Left ventricle myocardium inferior (tissue), 1 donor: ENCODE measurements at regions not wholly inside any gene's neighbourhood (a gene's known extent, or its start where the extent isn't known, plus 50 kb on each side); places are given as distances from the start of the nearest gene placed in this dataset.

Source experiments
- DNase-seq: peaks from one replicate; pipeline ENCODE4 v3.0.0-alpha.2; 2020
- H3K27ac ChIP-seq: fragments of 200-600 bp; replicated peaks from 2 replicates; pipeline ENCODE4 v1.8.0; 2021
- H3K27me3 ChIP-seq: fragments of 200-600 bp; 2 replicates; pipeline ENCODE4 v1.8.0; 2021; ENCODE audit warnings: low read depth
- H3K36me3 ChIP-seq: fragments of 200-600 bp; 2 replicates; pipeline ENCODE4 v1.8.0; 2021
- H3K4me1 ChIP-seq: fragments of 200-600 bp; 2 replicates; pipeline ENCODE4 v1.8.0; 2021
- H3K4me3 ChIP-seq: fragments of 200-600 bp; 2 replicates; pipeline ENCODE4 v1.8.0; 2021; ENCODE audit warnings: mild to moderate bottlenecking, moderate library complexity
- H3K9me3 ChIP-seq: fragments of 200-600 bp; replicated peaks from 2 replicates; pipeline ENCODE4 v1.8.0; 2021
- intact Hi-C: fragments of 100-400 bp; cut with micrococcal nuclease; formaldehyde crosslinking; loops from one replicate; pipeline ENCODE4 v1.11.0; 2022
- TF ChIP-seq, protein P1 (sequence below): fragments of 200-600 bp; IDR thresholded peaks from 2 replicates; pipeline ENCODE4 v1.8.0; 2021; ENCODE audit warnings: antibody characterized with exemption, mild to moderate bottlenecking, borderline replicate concordance
- donor health status: DM: no; HTN: yes; CAD: no; lungs with severe emphysema.

DNA sequence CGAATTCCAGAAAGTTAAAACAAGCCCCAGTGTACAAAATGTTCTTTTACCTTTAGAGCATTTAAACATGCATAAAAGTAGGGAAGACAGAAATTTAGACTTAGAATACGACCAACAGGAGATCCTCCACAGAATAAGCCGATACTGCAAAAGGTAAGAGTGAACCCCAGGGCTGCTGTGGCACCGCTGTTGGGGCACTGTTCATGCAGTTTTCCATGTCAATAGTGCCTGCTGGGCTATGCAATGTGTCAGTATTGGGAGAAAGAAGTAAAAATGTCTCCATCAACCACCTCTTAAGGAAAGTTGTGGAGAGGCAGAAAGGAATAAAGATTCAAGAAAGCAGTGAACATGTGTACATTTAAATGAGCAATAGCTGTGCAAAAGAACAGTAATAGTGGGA, 326.5 kb upstream of the SEMA3C start:
- Histone ChIP-seq H3K27ac (no peak overlapping the region), H3K27me3 (no peaks in the 10 kb centered on the region), H3K4me3 (no peak overlapping the region), H3K36me3 (no peaks in the 10 kb centered on the region), H3K9me3 (no peaks in the 10 kb centered on the region), H3K4me1 (no peaks in the 10 kb centered on the region)
- no peak for DNase-seq
- TF ChIP-seq, protein P1, sequence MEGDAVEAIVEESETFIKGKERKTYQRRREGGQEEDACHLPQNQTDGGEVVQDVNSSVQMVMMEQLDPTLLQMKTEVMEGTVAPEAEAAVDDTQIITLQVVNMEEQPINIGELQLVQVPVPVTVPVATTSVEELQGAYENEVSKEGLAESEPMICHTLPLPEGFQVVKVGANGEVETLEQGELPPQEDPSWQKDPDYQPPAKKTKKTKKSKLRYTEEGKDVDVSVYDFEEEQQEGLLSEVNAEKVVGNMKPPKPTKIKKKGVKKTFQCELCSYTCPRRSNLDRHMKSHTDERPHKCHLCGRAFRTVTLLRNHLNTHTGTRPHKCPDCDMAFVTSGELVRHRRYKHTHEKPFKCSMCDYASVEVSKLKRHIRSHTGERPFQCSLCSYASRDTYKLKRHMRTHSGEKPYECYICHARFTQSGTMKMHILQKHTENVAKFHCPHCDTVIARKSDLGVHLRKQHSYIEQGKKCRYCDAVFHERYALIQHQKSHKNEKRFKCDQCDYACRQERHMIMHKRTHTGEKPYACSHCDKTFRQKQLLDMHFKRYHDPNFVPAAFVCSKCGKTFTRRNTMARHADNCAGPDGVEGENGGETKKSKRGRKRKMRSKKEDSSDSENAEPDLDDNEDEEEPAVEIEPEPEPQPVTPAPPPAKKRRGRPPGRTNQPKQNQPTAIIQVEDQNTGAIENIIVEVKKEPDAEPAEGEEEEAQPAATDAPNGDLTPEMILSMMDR, result no peak
- intact Hi-C loops, result no loop called here

DNA sequence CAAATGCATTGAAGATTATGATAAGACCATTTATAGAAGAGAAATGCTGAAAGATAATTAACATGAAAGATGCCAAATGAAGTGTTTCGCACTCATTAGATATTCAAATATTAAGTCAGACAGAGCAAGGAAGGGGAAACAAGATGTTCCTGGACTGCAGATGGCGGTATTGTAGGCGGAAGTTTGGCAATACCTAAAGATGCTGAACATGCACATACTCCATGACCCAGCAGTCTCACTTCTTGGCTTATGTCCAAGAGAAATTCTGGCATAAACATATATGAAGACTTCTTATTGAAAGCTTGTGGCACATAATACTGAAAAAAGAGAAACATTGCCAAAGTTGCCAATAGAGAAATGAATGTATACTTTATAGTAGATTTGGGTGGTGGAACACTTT, 325.4 kb upstream of the SEMA3C start:
- H3K4me1 ChIP-seq, result no peaks in the 10 kb centered on the region
- DNase-seq, result no peak
- no peak overlapping the region for H3K27ac ChIP-seq
- H3K4me3 ChIP-seq, result no peak overlapping the region
- H3K9me3 ChIP-seq, result no peaks in the 10 kb centered on the region
- H3K36me3 ChIP-seq, result no peaks in the 10 kb centered on the region
- intact Hi-C loops, result no loop called here
- TF ChIP-seq, protein P1, result no peak
- H3K27me3 ChIP-seq, result no peaks in the 10 kb centered on the region

DNA sequence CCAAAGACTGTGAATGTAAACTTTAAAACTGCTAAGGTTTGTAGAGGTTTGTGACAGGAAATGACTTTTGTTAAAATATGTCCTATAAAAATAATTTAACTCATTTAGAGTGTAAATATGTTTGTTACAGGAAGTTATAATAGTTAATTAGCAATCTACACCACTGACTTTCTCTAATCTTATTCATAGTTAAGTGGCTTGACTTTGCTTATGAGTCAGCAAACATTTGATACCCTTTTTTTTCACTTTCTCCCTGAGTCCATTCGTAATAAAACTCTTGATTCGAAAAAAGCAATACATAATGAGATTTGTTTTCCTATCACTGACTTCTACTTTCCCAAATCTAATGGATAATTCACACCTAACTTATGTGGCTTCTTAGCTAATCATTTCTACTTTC, 317.7 kb upstream of the SEMA3C start:
- TF ChIP-seq, protein P1, result no peak
- intact Hi-C loops, result no loop called here

DNA sequence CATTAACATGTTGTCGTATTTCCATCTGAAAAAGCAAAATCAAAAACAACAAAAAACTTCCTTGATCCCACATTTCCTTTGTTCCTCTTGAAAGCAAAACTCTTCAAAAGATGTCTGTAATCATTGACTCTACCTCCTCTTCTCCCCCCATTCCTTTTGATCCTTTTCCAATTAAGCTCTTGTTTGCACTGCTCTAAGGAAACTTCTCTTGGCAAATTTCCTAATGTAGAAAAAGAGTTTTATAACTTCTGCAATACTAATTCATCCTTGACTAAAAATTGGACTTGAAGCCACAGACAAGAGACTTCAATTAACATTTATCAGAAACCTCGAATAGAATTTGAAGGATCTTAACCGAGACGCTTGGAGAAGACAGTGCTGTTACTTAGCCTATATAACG, 317.1 kb upstream of the SEMA3C start:
- TF ChIP-seq, protein P1, result no peak
- no peak overlapping the region for H3K4me3 ChIP-seq
- intact Hi-C loops, result no loop called here
- H3K27ac ChIP-seq, result no peak overlapping the region
- no peaks in the 10 kb centered on the region for H3K36me3 ChIP-seq
- no peak for DNase-seq
- H3K27me3 ChIP-seq, result no peaks in the 10 kb centered on the region
- no peaks in the 10 kb centered on the region for H3K9me3 ChIP-seq
- peaks cover 7% of the 10 kb centered on the region for H3K4me1 ChIP-seq

More for the DNA sequence above, 317.7 kb upstream of the SEMA3C start:
- Histone ChIP-seq H3K4me1 (peaks cover 5% of the 10 kb centered on the region), H3K27me3 (no peaks in the 10 kb centered on the region), H3K36me3 (no peaks in the 10 kb centered on the region), H3K27ac (no peak overlapping the region), H3K9me3 (no peaks in the 10 kb centered on the region), H3K4me3 (no peak overlapping the region)
- DNase-seq, result no peak

DNA sequence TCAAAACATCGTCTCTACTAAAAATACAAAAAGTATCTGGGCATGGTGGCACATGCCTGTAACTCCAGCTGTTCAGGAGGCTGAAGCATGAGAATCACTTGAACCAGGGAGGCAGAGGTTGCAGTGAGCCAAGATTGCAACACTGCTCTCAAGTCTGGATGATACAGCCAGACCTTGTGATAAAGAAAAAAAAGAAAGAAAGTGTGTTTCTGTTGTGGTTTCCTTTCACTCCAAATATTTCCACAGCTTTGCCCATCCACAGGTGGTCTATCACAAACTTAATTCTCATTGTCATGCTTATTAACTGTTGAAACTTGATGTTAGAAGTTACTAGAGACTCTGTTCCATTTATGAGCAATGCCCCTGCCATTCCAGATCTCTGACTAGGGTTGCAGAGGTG, 316.0 kb upstream of the SEMA3C start:
- TF ChIP-seq, protein P1, result no peak
- intact Hi-C loops, result no loop called here
- Histone ChIP-seq H3K27me3 (no peaks in the 10 kb centered on the region), H3K36me3 (no peaks in the 10 kb centered on the region), H3K4me1 (peaks cover 7% of the 10 kb centered on the region), H3K9me3 (no peaks in the 10 kb centered on the region), H3K4me3 (no peak overlapping the region), H3K27ac (no peak overlapping the region)
- no peak for DNase-seq
